ENCODE measurements at regions not wholly inside any gene's neighbourhood (a gene's known extent, or its start where the extent isn't known, plus 50 kb on each side); places are given as distances from the start of the nearest gene placed in this dataset.

- TF ChIP-seq CTCF (IDR thresholded peaks at IDR 0.05) = no peak
- TF ChIP-seq POLR2A (IDR thresholded peaks at IDR 0.05) = no peak
Measured at GRCh38 chr2:215678094-215678493, 242.2 kb upstream of the FN1 start.

All from right lobe of liver (tissue), 4 donors.